GM18907 (cell line): ENCODE measurements at regions not wholly inside any gene's neighbourhood (a gene's known extent, or its start where the extent isn't known, plus 50 kb on each side); places are given as distances from the start of the nearest gene placed in this dataset.

Source experiments
- ATAC-seq: cut with Tn5 transposase; IDR thresholded peaks from one replicate; pipeline ENCODE4 v1.9.1; 2021; ENCODE audit warnings: mild to moderate bottlenecking, moderate library complexity; ENCODE audit not compliant: unreplicated experiment

DNA sequence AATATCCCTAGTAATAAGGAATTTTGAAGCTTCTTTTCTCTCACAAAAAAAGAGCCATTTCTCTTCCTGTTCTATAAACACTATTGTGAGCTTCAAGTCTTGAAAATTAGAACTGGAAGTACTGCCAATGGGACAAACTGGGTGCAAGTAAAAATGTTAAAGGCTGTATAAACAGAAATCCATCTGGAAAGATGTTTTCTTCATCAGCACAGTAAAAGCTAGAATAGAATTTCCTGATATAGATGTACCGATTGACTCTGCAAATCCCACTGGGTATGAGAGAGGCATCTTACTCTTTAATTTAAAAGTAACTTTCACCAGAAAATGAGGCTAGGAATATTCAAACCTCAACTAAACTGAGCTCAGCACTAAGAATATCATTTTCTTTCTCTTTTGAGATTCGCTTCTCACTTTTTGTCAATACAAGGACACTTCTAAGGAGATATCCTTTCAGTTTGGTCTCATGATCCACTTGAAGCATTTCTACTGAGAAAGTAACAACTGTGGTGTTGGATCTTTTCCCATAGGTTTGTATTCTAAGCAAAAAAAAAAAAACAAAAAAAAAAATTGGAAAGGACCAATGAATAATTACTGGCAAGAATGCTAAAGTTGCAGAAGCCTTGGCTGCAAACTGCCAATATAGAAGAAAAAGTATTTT lies 169.0 kb upstream of the PRDM1 start:
- no peak for ATAC-seq

DNA sequence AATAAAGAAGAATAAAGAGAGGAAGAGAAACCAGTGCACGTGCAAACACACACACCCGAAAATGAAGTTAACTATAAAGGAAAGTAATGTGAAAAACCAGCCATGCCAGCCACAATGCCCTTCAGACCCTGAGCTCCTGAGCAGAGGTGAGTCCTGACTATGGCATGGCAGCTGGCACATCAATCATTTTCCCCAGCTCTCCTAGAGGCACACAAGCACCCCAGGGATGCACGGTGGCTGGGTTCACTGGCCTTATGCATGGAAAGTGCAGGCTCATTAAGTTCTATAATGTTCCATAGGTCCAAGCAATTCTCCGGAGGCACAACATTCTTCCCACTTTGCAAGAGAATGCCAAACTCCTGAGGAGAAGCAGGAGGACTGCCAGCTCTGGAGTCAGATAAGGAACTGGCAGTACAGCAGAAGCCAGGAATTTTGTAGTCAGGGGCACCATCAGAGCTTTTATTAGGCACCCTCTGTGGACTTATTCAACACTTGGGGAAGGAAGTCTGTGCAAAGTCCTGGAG lies 175.0 kb upstream of the PRDM1 start:
- ATAC-seq, result no peak

DNA sequence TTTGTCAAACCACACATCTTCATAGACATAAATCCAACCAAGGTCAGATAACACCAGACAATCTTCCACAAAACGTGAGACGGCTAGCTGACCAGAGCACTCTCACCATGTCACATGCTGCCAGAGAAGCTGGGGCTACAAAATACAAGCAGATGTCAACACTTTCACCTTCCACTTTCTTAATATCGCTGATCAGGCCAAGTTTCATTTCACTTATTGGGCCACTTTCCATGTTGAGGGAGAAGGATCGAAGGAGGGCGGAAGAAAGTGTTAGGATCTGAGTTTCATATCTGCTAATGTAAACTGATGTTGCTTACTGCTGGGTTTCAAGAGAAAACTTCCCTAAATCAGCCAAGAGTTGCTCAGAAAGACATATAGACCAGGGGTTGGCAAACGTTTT lies 177.0 kb upstream of the PRDM1 start:
- no peak for ATAC-seq

DNA sequence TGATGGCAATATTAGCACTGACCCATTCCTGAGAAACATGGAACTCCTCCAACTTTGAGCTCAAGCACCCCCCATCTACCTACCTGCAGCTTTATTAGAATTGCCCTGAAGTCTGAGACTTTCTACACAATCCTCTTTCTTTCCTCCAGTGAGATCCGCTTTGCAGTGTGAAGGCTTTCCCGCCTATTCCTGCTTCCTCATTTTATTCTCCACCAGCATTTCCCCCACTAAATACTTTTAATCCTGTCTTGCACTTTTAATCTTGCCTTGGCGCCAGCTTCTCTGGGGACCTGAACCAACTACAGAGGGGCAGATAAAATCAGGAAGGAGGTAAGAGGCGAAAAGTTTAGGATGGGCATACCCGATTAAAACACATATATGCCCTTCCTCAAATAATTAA lies 178.1 kb upstream of the PRDM1 start:
- ATAC-seq, result no peak

DNA sequence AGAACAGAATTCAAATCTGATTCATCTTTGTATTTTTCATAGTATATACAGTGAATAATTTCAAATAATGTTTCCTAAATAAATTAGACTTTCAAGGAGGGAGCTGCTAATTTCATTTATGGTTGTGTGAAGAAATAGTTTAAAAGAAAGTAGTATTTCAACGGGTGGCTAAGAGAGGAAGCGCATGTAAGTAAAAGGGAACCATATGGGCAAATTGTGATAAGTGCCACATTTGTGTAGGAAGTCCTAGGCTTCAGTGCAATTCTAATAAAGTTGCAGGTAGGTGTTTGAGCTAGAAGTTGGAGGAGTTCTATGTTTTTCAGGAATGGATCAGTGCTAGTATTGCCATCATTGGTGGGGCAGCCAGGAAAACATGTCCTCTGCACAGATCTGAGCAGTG lies 178.8 kb upstream of the PRDM1 start:
- ATAC-seq, result no peak

DNA sequence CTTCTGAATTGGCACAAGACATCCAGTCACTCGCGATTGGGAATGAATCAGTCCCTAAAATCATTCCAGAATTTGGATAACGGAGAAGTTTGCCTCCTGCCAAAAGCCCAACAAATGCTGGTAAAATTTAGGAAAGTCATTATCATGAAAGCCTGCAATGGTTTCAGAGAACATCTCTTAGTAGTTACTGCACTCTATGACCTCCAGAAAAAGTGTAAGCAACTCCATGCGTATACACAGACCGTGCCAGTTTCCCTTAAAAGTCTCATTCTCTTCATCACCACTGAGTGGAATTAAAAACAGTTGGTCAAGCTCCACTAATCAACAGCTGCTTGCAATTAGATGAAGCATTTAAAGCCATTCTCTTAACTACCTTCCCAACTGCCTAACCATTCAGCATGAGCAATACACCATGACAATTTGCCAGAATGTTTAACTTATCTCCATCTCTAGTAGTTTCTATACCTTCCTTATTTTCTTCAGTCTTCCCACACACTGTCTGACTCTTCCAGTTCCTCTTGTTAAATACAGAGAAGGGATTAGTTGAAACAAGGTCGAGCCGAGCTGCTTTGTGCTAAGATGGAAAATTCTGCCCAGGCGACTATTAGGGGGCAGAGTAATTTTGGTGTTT lies 183.6 kb upstream of the PRDM1 start:
- no peak for ATAC-seq

DNA sequence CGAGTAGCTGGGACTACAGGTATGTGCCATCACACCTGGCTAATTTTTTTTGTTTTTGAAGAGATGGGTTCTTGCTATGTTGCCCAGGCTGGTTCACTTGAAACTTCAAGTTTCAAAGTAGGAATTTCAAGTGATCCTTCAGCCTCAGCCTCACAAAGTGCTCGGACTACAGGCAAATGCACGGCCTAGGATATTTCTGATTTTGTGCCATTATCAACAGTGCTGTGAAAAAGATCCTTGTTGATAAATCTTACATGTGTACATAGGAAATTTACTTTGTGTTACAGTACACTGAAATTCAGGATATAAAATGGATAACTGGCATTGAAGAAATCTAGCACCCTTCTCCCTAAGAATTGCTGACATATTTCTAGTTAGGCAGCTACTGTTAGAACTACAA lies 184.6 kb upstream of the PRDM1 start:
- ATAC-seq, result no peak

DNA sequence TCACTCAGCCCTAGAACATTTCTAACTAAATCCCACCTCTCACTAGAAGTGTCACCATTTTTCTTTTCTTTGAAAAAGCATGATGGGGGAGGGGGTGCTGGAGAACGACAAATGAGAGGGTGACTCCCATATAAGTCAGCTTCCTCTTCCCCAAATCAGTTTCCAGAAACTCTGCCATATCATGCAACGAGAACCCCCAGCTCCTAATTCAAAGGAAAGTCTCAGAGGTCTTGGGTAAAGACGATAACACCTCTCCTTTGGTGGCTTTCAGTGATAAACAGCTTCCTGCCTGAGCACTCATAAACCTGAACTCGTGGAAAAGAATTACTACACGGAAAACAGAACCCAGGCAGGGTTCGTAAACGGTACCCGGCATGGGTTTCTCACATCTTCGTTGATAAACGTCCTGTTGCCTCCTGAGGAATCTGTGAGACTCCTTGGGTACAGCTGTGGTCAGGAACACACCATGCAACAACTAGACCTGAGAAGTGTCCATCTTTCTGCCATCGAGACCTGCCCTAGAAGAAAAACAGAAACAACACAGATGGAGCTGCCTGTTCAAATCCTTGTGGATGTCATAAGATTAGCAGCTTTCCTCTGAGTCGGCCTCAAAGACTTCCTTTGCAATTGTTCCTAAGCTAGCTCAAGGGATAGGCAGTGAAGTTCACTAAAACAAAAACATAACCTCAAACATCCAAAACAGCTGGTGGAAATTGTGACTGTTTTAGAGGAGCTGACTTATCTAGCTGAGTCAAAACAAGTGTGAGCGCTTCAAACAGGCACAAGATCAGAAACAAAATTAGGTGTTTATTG lies 185.8 kb upstream of the PRDM1 start:
- ATAC-seq, result no peak

DNA sequence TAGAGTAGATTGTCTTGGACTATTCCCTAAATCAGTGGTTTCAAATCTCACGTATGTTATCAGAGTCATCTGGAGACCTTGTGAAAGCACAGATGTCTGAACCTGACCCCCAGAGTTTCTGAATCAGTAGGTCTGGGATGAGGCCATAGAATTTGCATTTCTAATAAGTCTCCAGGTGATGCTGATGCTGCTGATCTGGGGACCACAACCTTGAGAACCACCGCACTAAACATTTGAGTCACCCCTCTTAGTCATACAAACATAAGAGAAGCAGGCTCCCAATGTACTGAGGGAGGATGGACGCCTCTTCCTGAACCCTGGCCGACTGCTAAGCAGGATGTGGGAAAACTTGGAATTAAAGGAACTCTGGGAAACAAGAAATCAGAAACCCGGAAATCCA lies 187.8 kb upstream of the PRDM1 start:
- ATAC-seq, result peak; percentile 84

DNA sequence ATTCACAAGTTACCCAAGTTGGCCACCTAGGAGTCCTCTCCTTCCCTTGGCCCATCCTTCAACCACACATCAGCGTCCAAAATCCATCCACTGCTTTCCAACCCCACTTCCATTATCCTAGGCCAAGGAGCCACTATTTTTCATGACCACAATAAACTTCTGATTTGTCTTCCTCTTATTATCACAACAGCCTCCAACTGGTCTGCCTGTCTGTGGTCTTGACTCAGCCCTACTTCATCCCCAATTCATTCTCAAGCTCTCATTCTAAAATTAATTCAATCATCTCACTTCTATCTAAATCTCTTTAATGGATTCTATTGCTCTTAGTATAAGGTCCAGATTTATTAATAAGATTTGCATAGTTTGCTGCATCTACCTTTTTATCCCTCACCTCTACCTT lies 189.0 kb upstream of the PRDM1 start:
- ATAC-seq, result no peak

DNA sequence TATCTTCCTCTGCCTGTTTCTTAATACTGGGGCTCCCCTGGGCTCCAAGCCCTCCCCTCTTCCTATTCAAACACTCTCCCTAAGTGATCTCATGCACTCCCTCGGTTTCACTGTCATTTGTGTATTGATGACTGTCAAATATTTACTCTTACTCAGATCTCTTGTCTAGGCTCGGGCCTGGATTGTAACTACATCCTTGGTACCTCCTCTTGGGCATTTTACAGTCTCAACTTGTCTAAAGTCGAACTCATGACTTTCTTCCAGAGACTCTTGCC lies 189.4 kb upstream of the PRDM1 start:
- no peak for ATAC-seq

DNA sequence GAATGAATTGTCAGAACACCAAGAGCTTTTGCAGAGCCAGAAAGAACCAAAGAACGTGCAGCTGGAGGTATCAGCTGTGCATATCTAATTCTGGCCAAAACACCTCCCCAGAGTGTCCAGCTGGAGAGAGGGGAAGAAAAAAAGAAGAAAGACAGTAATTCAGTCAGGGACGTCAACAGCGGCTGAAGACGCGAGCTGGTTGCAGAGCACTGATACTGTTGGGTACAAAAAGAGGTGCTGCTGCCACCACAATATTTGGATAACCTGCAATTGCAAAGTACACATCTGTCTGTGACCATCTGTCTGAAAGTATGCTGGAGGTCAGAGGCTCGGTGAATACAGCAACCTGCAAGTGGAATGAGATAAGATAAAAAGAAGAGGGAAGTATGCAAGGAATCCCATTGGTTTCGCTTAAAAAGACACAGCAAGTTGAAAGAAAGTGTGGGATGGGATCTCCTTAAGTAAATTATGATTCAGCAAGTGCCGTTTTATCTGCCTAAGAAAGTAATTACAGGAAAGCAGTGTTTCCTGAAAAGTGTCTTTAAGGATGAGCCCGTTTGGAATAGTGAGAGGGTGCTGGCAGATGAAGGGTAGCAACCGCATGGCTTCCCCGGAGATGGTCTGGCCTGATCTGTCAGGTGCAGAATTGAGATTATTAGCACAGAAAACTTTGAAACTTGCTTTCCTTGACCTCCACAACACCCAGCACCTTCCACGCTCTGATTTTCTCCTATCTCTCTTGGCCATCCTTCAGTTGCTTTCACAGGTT lies 189.9 kb upstream of the PRDM1 start:
- ATAC-seq, result no peak

DNA sequence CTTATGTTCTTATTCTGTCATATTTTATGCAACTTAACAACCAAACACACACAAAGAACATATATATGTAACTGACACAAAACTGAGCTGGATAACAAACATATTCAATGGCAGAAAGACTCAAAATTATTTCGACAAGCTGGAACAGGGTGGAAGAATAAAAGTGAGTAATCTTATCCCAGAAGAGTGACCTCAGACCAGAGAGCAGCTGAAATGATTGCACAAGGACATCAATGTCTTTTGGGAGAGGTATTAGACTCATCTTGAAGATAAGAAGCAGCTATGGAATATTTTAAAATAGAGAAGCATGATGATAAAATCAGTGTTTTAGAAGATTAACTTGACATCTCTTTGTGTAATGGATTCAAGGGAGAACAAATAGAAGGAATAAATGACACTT lies 191.6 kb upstream of the PRDM1 start:
- no peak for ATAC-seq

DNA sequence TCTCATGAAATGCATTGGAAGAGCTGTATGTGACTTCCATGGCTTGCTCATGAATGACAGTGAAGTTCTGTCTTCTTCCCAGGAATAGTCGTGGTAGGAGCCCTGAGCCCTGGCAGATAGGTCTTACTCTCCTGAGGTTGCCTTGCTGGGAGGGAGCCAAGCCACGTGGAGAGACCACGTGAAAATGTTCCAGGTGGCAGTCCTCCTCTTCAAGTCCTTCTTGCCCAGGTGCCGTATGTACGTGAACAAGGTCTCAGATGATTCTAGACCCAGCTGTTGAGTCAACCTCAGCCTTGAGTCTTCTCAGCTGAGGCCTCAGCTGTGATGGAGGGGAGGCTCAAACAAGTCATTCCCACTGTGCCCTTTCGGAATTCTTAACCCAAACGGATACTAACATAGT lies 192.4 kb upstream of the PRDM1 start:
- ATAC-seq, result no peak

DNA sequence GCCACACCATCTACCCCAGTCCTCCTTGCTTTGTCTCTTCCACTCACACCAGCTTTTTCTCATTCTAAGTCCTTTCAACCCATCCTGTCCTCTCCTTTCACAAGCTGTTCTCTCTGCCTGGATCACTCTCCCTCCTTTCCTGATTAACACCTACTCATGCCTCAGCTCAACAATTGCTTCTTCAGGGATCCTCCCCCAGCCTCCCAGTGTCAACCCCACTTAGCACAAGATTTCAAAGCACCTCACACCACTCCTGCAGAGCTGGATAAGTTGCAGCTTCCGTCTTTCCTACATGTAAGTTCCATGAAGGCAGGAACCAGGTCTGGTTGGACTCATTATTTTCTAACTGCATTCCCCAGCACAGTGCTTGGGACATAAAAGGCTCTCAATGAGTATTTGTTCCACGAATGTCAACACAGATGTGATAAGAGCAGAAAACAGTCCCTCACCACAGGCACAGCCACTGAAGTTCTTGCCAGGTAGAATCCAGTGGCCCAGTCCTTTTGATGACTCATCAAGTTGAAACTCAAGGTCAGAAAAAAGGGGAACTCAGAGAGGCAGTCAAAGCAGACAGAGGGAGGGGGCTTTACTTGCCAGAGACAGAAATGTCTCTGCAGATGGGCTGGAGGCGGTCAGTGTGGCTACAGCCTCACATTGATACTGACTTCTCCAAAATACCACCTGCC lies 193.4 kb upstream of the PRDM1 start:
- peak; percentile 94 for ATAC-seq

DNA sequence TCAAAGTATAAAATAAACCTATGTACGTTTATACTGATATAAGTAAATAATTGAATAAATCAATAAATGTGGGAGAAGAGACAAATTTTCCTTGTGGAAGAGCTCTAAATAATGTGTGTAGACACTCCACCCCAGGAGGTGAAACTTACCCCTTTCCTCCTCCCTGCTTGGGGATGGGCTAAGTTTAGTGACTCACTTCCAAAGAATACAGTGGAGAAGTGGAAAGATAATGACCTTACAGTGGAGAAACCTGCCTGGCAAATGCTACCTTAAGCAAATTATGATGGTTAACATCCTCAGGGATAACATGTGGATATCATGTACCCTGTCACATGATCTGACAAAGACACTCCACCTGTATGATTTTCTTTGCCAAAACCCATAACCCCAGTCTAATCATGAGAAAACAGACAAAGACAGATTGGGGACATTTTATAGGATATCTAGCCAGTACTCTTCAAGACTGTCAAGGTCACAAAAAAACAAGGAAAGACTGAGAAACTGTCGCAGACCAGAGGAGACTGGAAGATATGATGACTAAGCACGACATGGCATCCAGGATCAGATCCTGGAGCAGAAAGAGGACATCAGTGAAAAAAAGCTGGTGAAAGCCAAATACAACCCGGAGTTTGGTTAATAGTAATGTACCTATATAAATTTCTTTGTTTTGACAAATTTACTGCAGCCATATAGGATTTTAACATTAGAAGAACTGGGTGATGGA lies 195.5 kb upstream of the PRDM1 start:
- ATAC-seq, result no peak

DNA sequence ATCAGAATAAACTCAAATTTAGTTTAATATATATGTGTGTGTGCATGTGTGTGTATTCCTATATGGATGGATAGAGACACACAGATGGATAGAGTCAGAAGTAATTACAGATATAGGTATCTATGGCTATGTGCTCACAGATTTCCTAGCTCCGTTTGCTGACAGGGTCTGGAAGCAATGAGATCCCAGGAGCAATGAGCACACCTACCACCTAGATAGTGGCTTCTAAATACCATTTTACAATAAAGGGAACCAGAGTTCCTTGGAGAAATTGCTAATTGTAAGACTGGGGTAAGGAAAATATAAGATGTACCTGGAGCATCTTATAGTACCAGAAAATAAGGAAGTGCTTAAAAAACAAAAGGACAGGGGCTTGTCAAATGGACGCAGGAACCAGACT lies 196.2 kb upstream of the PRDM1 start:
- ATAC-seq, result no peak

DNA sequence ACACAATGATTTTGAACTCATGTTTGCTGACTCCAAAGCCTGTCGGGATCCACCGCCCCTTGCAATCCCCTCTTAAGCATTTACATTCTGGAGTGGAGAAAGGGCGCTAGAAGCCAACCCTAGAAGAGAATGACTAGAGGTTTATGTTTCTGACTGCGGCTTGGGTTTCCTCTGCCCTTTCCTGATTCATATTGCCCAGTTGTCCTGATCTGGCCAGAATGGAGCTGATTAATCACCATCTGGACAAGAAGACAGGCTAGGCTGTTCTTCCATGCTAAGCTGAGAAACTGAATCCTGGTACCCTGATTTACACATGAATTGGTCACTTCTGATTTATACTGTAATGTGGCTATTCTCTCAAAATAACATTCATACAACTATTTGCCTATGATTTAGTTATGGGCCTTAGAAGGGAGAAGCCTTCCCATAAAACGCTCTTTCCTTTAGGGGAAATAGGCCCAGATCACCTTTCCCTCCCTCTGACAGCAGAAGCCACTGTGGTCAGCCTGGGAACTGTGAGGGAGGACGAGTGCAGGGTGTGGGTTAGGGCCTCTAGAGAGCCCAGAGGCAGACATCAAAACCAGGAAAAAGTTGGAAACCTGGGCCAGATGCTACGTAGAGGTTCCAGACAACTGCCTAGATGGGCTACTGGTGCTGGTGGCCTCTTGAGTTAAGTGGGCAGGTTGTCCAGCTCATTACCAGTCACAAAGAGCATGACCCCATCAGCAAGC lies 199.2 kb upstream of the PRDM1 start:
- no peak for ATAC-seq

DNA sequence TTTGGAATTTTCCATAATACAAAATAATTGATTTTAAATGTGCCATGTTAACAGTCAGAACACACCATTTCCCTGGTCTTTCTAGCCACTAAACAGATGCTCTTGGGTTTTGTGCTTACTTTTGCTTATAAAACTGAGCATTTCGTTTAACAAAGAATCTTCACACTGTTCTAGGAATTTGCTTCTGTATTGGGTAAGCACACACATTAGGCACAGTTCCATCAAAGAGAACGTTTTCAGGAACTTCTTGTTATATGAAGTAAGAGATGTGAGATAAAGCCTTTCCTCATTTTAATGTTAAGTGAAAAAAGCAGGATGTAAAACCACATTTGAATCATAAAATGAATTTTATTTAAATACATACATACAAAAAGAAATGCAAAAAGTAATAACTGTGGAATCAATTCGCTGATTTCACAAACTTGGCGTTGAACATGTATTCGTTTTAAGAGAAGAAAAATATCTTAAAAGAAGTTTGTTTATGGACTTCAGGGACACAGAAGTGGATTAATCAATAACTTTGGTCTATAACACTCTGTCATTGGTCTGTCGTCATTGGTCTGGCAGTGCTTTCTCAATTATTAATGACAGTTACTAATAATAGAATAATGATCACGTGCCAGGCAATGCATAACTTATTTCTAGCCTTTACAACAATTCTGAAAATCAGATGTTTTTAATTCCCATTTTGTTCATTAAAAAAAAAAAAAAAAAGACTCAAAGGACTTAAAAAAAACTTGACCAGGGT lies 199.9 kb upstream of the PRDM1 start:
- no peak for ATAC-seq
